Body of pancreas (tissue), 4 donors: ENCODE measurements at regions not wholly inside any gene's neighbourhood (a gene's known extent, or its start where the extent isn't known, plus 50 kb on each side); places are given as distances from the start of the nearest gene placed in this dataset.

Source experiments
- ATAC-seq: fragments of 150-250 bp; one replicate; pipeline ENCODE4 v1.9.1; 2016
- DNase-seq, 4 donors: peaks; one replicate each; pipeline ENCODE4 v3.0.0-alpha.2; 2019
- H3K27ac ChIP-seq, 4 donors: fragments of 200-600 bp; sonication (generic); 1 replicate in 3 of 4; 2 replicates in 1 of 4; pipeline versions ENCODE4 v1.5.1 to v1.6.1; 2016 to 2019; ENCODE audit warnings: mild to moderate bottlenecking in 1 of 4, mixed read lengths in 1 of 4, moderate library complexity in 1 of 4
- H3K27me3 ChIP-seq, 2 donors: fragments of 200-600 bp; sonication (generic); one replicate each; pipeline ENCODE4 v1.6.0; 2016; ENCODE audit warnings: mild to moderate bottlenecking in 1 of 2
- H3K36me3 ChIP-seq, 2 donors: fragments of 200-600 bp; sonication (generic); replicated peaks in 1 of 2; 2 replicates each; pipeline ENCODE4 v1.5.1; 2016; ENCODE audit warnings: low read depth in 2 of 2; ENCODE audit not compliant: insufficient read depth in 1 of 2
- H3K4me1 ChIP-seq: fragments of 200-600 bp; sonication (generic); one replicate; pipeline ENCODE4 v1.6.0; 2016
- H3K4me3 ChIP-seq, 2 donors: fragments of 200-600 bp; sonication (generic); 1 replicate in 1 of 2; 2 replicates in 1 of 2; pipeline ENCODE4 v1.5.1; 2016 to 2019
- H3K9me3 ChIP-seq, 3 donors: fragments of 200-600 bp; sonication (generic); 1 replicate in 2 of 3; 2 replicates in 1 of 3; pipeline ENCODE4 v1.5.1; 2016
- CTCF ChIP-seq, 7 experiments: fragments of 450-650 bp in 4 of 7; fragments of 200-600 bp in 3 of 7; sonication (generic) in 3 of 7; IDR thresholded peaks; one replicate each; pipeline ENCODE4 v1.5.1; 2016 to 2019; ENCODE audit warnings: antibody characterized with exemption in 7 of 7
- POLR2A ChIP-seq, 3 donors: fragments of 450-650 bp; IDR thresholded peaks; one replicate each; pipeline ENCODE4 v1.6.1; 2016; ENCODE audit warnings: antibody characterized with exemption in 3 of 3, mild to moderate bottlenecking in 2 of 3
- WGBS, 2 donors: methylation state at CpG; one replicate each; pipeline ENCODE4 v1.1.5; 2017; 5-methylcytosine and 5-hydroxymethylcytosine counted together
- intact Hi-C: fragments of 100-400 bp; cut with DNase I; formaldehyde crosslinking; loops from one replicate; pipeline ENCODE4 v1.15.1; 2023

- intact Hi-C loops, result no loop called here
- 77 to 88% methylated on average over 7 of the region's 7 CpGs for WGBS, 2 donors
- Histone ChIP-seq H3K27me3 (no peaks in the 10 kb centered on the region), H3K4me1 (peaks cover 24% of the 10 kb centered on the region), H3K4me3 (no peak overlapping the region), H3K9me3 (no peaks in the 10 kb centered on the region), H3K36me3 (no peaks in the 10 kb centered on the region), H3K27ac (no peak overlapping the region)
- no peak for TF ChIP-seq POLR2A (IDR thresholded peaks at IDR 0.05)
- no peak for TF ChIP-seq CTCF (IDR thresholded peaks at IDR 0.05)
- no peak for ATAC-seq
- no peak for DNase-seq
Observed at GRCh38 chr15:39124155-39124552, 456.7 kb upstream of the THBS1 start.

GRCh38 chr15:39124553-39125171 is 456.2 kb upstream of the THBS1 start:
- no peaks in the 10 kb centered on the region for H3K27me3 ChIP-seq
- no peaks in the 10 kb centered on the region for H3K9me3 ChIP-seq
- no peak for DNase-seq
- H3K4me1 ChIP-seq, result peaks cover 24% of the 10 kb centered on the region
- ATAC-seq, result no peak
- intact Hi-C loops, result no loop called here
- WGBS, 2 donors, result 82 to 83% methylated on average over 6 of the region's 6 CpGs
- no peak overlapping the region for H3K4me3 ChIP-seq
- H3K27ac ChIP-seq, result no peak overlapping the region
- TF ChIP-seq POLR2A (IDR thresholded peaks at IDR 0.05) (no peak), CTCF (IDR thresholded peaks at IDR 0.05) (no peak)
- no peaks in the 10 kb centered on the region for H3K36me3 ChIP-seq

GRCh38 chr15:39125226-39125625 is 455.7 kb upstream of the THBS1 start:
- ATAC-seq (no peak), DNase-seq (no peak)
- Histone ChIP-seq H3K4me1 (peaks cover 24% of the 10 kb centered on the region), H3K9me3 (no peaks in the 10 kb centered on the region), H3K27ac (no peak overlapping the region), H3K4me3 (no peak overlapping the region), H3K36me3 (no peaks in the 10 kb centered on the region), H3K27me3 (no peaks in the 10 kb centered on the region)
- intact Hi-C loops, result no loop called here
- TF ChIP-seq CTCF (IDR thresholded peaks at IDR 0.05), result no peak
- no peak for TF ChIP-seq POLR2A (IDR thresholded peaks at IDR 0.05)
- WGBS, 2 donors, result 52 to 65% methylated on average over 2 of the region's 2 CpGs

- intact Hi-C loops, result no loop called here
- DNase-seq (peak in 3 of 4 donors; percentile 17 to 39 (median 27)), ATAC-seq (no peak)
- Histone ChIP-seq H3K9me3 (no peaks in the 10 kb centered on the region), H3K4me1 (peaks cover 24% of the 10 kb centered on the region), H3K27me3 (no peaks in the 10 kb centered on the region), H3K27ac (no peak overlapping the region), H3K4me3 (no peak overlapping the region), H3K36me3 (no peaks in the 10 kb centered on the region)
- no peak for TF ChIP-seq POLR2A (IDR thresholded peaks at IDR 0.05)
- peak; percentile 20 to 62 (median 55) for TF ChIP-seq CTCF (IDR thresholded peaks at IDR 0.05)
- WGBS, 2 donors, result 24 to 42% methylated on average over 4 of the region's 4 CpGs
Observed at GRCh38 chr15:39125904-39126303, 455.0 kb upstream of the THBS1 start.

- no peak overlapping the region for H3K4me3 ChIP-seq
- no peak for ATAC-seq
- DNase-seq, result no peak
- TF ChIP-seq POLR2A (IDR thresholded peaks at IDR 0.05) (no peak), CTCF (IDR thresholded peaks at IDR 0.05) (no peak)
- WGBS, 2 donors, result 3 to 21% methylated on average over 2 of the region's 2 CpGs
- H3K27me3 ChIP-seq, result no peaks in the 10 kb centered on the region
- H3K9me3 ChIP-seq, result no peaks in the 10 kb centered on the region
- intact Hi-C loops, result no loop called here
- H3K36me3 ChIP-seq, result no peaks in the 10 kb centered on the region
- peak overlapping the region in 3 of 4 donors; percentile 62 to 75 (median 69) for H3K27ac ChIP-seq
- peaks cover 24% of the 10 kb centered on the region for H3K4me1 ChIP-seq
Observed at GRCh38 chr15:39127151-39127790, 453.6 kb upstream of the THBS1 start.
